Stimulated activated CD8-positive, alpha-beta memory T cell treated with anti-CD3 and anti-CD28 coated beads, Interleukin-12 subunit alpha, Interleukin-12 subunit beta, amount 100 ng/mL, for 4 hours (primary cell): ENCODE measurements at regions not wholly inside any gene's neighbourhood (a gene's known extent, or its start where the extent isn't known, plus 50 kb on each side); places are given as distances from the start of the nearest gene placed in this dataset.

ENCODE experiments used
- DNase-seq: peaks from one replicate; pipeline ENCODE4 v3.0.0-alpha.2; 2020; ENCODE audit warnings: low read depth

DNA sequence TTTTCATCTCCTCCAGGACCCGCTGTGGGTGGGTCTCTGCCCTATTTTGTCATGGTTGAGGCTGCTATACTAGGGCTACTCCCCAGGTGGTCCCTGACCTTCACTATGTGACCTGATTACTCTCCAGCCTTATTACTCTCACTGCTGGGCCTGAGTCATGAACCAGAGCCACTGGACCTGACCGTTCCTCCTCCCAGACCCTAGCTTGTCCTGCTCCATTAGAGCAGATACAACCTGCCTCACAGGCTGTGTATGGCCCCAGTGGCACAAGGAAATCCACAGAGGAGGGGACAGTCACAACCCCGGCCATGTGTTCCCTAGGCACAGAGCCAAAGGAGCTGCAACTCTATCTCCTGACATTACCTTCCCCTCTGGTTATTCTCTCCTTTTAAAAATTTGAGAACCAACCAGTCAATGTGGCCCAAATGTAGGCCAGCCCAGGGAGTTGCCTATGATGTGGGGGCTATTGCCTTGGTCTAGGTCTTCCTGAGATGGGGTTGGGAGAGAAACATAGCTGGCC lies 96.0 kb upstream of the FSTL4 start:
- DNase-seq, result no peak

DNA sequence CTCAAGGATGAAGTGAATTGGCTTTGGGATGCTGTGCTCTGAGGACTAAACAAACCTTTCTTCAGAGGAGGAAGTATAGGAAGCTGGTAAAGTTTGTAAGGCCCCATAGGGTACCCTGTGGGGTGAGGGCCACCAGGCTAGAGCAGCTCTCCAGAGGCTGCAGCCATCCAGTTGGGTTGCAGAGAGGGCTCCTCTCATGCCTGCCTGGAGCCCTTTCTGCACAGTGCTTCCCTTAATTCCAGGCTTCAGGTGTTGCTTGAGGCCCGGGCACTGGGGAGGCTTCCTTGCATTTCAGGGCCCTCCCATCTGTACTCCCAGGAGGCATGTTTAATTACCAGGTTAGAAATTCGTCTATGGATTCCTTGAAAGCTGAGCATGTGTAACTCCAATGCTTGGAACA lies 95.3 kb upstream of the FSTL4 start:
- DNase-seq, result no peak

DNA sequence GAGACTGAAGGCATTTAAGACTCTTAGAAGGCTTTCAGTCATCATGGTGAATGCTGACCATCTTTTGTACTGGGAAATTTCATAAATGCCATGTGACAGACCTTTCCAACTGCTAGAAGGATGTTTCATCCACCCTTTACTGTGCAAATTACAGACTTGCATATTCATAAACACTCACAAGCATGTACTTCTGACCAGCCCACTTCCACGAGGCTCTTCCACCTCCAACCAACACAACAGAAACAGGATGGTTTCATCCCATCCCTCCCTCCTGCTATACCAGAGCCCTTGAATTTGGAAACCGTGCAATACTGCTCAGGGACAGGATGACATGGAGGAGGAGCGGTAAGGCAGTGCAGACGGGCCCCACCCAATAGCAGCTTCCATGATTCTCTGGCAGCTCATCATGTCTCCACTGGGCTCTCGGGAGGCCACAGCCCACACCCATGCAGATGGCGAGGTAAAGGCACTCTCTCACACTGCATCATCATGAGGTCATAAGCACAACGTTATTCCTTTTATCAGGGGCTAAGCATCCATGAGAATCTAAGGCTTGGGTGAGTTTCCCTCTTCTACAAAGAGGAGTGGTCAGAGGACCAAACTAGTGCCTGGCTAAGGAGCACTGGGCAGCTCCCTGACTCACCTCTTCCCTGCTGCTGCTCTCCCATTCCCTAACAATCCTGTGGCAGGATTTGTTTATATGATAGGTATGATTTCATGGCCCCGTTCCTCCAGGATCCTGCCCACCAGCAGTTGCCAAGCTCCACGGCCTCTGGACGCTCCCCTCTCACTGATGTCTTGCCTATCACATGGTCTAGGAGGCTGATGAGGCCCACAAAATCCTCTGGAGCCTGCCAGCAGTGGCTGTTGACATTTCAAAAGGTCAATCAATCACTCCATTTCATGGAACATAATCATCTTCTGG lies 94.4 kb upstream of the FSTL4 start:
- DNase-seq, result no peak

DNA sequence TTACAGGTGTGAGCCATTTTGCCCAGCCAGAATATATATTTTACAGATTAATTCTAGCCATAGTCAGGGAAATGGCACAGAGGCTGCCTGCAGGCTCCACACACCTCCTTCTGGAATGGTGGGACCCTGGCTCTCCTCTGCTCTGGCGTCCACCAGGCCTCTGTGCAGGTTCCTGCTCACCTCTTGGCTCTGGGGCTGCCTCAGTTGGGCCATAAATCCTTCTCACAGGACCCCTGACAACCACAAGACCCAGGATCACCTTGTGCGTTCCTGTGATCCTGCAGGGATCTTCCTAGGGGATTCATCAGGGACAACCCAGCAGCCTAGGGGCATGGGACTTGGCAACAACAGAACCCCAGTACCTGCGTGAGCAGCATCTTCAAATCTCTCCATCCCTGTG lies 93.0 kb upstream of the FSTL4 start:
- DNase-seq, result no peak

DNA sequence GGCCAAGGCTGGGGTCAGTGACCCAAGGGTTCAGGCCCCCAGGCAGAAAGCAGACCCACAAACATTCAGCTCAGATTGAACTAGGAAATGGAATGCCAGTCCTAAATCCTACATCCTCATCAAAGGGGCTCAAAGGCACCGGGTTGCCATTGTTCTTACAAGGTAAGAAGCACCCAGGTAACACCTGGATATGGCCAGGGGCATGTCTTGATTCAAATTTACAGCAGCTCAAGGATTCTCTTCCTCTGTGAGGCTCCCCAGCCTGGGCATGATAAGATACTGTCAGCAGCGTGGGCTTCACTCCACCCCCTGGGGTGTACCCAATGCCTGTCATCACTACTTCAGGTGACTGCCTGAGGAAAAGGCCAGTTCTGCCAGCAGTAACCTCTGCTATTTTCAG lies 92.1 kb upstream of the FSTL4 start:
- no peak for DNase-seq

DNA sequence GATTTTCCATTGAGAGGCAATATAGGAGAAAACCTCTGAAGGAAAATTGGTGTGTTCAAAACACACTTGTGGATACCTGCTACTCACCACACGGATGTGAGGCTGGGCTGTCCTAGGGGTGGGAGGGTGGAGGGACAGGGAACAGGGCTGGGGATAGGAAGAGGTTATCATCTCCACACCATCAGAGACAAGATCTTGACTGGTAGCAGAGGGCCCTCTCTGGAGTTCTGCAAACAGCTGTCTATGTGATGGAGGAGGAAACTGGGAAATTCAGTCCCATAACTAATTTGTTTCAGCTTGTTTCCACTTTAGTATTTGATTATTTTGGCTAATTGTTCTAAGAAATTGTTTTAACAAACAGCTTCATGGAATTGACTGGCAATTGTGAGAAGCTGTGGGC lies 91.6 kb upstream of the FSTL4 start:
- DNase-seq, result no peak

DNA sequence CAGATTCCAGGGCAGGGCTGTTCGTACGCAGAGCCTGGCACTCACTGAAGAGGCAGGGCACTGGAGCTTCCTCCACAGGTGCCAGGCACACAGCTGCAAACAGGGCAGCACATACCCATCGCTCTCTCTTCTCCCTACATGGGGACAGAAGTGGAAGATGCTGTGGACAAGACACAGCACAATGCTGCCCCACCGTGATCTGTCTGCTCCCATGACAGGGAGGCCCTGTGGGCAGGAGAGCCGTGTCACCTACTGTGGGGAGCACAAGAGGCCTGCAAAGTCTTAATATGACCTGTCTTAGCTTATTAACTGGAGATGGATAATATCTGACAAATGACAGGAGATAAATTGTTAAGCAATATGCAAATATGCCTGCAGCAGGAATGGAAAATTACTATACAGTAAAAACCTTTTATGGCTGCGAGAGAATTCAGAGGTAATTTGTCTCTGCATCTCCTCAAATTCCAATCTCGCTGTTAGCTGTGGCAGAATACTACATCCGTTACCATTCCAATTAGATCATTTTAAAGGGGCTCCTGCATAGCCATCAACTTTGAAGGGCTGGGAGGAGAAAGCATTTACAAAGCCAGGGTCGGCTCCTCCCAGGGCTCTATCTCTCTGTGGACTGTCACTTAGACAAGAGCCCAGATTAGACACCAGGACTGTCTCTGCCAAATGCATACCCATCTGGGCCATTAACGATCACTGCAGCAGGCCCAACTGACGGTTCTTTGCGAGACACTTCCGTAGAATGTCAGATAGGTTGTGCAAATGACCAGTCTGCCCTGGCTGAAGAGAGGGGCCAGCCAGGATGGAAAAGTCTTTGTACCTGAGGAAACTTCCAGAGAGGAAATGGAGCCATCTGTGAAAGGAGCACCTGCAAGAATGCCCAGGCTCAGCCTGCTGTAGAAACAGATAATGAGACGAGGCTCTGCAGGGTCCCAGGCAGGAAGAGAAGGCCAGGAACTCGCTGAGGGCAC lies 90.7 kb upstream of the FSTL4 start:
- DNase-seq, result no peak

- DNase-seq, result no peak
Measured at GRCh38 chr5:133701871-133702270, 89.5 kb upstream of the FSTL4 start.

GRCh38 chr5:133700251-133700650 lies 87.9 kb upstream of the FSTL4 start:
- DNase-seq, result no peak

DNA sequence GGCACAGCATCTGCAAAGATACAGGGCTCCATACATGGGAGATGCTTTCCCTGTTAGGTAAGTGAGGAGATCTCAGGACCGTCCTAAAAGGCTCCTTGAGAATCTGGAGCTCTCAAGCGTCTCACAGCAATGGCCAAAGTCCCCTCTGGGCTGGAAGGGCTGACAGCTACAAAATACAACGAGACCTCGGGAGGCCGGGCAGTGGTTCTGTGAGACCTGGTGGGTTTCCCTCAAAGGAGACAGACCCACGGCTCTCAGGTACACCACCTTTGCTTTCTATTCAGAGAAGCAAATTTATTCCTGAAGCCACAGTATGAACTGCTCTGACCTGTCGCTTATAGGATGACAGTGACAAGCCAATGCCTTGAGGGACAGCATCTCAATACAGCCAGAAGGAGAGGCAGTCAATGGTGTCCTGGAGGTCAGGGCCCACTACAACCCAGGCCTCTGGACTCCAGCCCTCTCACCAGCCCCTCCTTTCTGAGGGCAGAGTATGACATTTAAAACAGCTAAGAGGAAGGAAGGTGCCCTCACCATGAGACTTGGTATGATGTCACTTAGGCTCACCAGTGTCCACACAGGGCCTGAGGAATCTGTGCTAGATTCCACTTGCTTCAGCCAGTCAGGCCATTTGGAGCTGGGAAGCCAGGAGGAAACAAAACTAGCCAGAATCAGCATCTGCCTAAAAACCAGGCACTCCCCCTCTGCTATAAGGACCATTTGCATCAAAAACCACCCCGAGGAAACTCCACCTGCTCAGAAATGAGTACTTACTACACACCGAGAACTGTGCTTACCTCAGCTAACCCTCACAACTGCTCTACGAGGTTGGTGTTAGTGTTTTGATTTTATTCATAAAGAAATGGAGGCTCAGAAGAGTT lies 86.5 kb upstream of the FSTL4 start:
- no peak for DNase-seq

DNA sequence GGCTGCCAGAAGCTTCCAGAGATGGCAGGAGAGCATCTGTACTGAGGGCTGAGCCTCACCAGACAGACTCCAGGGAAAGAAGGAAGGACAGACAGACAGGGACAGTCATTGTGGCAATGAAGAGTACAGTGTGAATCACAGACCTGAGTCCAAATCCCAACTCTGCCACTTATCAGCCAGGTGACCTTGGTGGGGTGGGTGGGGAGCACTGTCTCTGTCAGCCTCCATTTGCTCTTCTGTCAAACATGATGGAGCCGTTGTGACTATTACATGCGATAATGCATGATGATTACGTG lies 85.9 kb upstream of the FSTL4 start:
- no peak for DNase-seq

DNA sequence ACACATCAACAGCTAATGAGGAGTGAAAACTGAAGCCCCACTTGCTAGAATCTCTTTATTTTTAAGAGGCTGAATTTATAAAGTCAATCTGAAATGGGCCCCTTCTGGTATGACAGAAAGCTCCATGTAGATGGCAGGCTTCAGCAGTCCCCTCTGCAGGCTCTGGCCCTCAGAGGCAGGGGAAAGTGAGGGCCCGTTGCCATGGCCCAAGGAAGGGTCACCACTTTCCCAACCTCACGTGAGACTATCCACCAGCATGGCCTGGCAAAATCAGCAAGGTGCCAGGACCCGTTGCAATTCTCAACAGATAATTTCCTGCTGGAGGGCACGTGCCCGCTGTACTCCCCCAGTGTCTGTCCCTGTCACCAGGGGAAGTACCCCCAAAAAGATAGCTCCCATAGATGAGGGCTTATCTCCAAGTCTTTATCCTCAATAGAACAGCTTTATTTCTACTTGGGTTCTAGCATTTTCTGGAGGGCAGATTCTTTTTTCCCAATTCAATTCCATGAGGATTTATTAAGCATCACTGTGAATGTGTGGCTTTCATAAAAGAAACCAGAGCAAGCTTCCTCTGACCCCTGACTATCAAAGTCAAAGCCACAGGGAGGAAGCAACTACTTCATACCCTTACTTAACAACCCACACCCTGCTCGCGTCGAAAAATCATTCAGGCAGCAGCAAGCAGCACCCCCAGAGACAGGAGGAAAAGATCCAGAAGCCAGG lies 85.4 kb upstream of the FSTL4 start:
- no peak for DNase-seq

DNA sequence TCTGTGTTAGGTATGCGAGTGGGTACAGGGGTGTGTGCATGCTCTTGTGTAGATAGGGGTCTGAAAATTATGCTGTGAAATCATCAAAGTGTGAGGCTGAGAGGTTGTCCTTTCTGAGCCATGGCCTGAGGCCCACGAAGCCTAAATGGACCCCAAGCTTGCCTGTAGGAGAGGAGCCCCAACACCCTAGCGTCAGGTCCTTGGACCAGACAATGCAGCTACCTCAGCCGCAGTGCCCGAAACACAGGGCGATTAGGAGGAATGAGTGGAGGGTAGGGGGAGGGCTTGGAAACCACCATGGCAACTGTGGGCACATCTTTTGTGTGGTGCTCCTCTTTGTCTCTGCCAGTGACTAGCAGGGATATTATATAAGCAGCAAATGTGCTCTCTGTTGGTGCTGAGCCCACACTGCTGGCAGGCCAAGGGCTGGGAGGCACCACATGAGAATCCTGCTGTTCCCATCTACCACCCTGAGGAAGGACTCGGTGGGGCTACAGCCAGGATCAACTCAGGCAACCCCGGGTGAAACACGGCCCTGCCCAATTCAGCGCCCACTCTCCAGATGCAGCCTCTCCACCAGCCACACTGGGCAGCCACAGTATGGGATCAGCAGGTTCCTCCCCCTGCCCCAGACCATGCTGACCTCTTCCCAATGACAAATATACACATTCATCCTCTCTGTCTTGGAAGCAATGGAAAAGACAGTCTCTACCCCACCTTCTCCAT lies 84.6 kb upstream of the FSTL4 start:
- DNase-seq, result no peak

- DNase-seq, result no peak
Measured at GRCh38 chr5:133696006-133696584, 83.8 kb upstream of the FSTL4 start.

- no peak for DNase-seq
Measured at GRCh38 chr5:133694181-133694831, 82.0 kb upstream of the FSTL4 start.

- DNase-seq, result no peak
Measured at GRCh38 chr5:133691448-133691847, 79.1 kb upstream of the FSTL4 start.

GRCh38 chr5:133690746-133691145 lies 78.4 kb upstream of the FSTL4 start:
- no peak for DNase-seq

DNA sequence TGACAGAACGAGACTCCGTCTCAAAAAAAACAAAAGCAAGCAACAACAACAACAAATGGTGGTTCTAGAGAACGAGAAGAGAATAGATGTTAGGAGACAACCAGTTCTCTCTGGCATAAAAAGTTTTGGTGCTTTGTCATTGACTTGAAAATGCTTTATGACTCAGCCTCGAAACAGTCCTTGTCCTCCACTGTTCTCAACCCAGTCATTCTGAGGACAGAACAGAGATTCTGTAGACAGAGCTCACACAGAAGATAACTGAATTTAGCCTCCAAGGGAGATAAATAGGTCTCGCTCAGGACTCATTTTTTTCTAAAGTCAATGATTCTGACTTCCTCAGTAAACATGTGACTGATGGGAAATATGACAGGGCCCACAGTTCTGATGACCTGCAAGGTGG lies 76.0 kb upstream of the FSTL4 start:
- no peak for DNase-seq

DNA sequence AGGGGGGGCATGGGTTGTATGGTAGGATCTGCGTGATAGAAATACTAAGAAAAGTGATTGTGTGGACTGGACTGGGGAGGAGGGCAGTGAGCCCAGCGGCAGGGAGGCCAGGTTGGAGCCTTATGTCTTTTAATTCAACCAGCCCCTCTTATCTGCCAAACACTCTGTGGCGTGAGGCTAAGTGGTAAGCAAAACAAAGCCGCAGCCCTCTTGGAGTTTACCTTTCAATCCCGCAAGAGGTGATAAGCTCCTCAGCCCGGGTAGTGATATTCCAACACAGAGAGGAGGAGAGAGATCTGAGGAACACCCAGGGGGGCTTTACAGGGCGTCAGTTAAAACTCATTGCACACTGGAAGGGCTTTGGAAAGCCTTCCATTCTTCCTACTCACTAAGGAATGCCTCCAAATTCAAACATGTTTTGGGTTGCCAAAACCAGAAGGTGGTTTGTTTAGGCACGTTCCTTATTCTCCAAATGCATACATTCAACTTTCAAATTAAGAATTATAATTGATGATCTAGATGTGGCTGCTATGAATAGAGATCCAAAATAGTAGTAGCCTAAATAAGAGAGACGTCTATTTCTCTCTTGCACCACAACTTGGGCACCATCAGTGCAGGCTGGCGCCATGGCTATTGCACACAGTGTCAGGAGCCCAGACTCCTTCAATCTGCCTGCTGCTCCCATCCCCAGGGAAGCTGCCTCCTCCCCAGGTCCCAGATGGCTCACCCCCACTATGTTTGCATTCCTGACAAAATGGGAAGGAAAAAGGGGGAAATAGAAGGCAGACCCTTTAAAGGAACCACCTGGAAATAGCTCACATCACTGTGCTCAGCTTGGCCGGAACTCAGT lies 75.1 kb upstream of the FSTL4 start:
- no peak for DNase-seq
